HepG2 (cell line): ENCODE measurements at regions not wholly inside any gene's neighbourhood (a gene's known extent, or its start where the extent isn't known, plus 50 kb on each side); places are given as distances from the start of the nearest gene placed in this dataset.

Experiments
- CEBPB ChIP-seq: IDR thresholded peaks from 2 replicates; pipeline ENCODE4 v1.6.1; 2011; ENCODE audit warnings: low read depth, low read length, improper control_type of control experiment, borderline replicate concordance
- EZH2 ChIP-seq: conservative IDR thresholded peaks from 2 replicates; pipeline ENCODE4 v1.6.1; 2012; ENCODE audit warnings: mild to moderate bottlenecking, low read depth, low read length, moderate library complexity
- NR1H2 ChIP-seq: sonication (generic); formaldehyde crosslinking; IDR thresholded peaks from 2 replicates; pipeline ENCODE4 v1.8.1; 2022; ENCODE audit warnings: low read depth, missing genetic modification reagents, borderline replicate concordance
- POLR2A ChIP-seq, 2 experiments: IDR thresholded peaks; 2 replicates each; pipeline ENCODE4 v1.6.1; 2011; ENCODE audit warnings: low read depth in 2 of 2, low read length in 2 of 2, mild to moderate bottlenecking in 1 of 2, moderate library complexity in 1 of 2; ENCODE audit not compliant: insufficient read depth in 1 of 2
- ZFP36 ChIP-seq: fragments of 150-350 bp; IDR thresholded peaks from 2 replicates; pipeline ENCODE4 v1.6.1; 2018; ENCODE audit warnings: borderline replicate concordance, low read length, low read depth; ENCODE audit not compliant: partially characterized antibody
- ZNF224 ChIP-seq: sonication (generic); formaldehyde crosslinking; IDR thresholded peaks from 2 replicates; pipeline ENCODE4 v1.5.0; 2020; ENCODE audit warnings: mild to moderate bottlenecking, missing genetic modification reagents
- ZNF263 ChIP-seq: sonication (generic); formaldehyde crosslinking; IDR thresholded peaks from 2 replicates; pipeline ENCODE4 v1.4.0; 2020; ENCODE audit warnings: missing genetic modification reagents
- ZNF460 ChIP-seq: sonication (generic); formaldehyde crosslinking; IDR thresholded peaks from 2 replicates; pipeline ENCODE4 v1.5.1; 2020; ENCODE audit warnings: missing genetic modification reagents, mild to moderate bottlenecking, borderline replicate concordance
- TF ChIP-seq, protein P1 (sequence below): conservative IDR thresholded peaks from 2 replicates; pipeline ENCODE4 v1.6.1; 2018; ENCODE audit warnings: missing genetic modification reagents
- TF ChIP-seq, protein P2 (sequence below): sonication (generic); formaldehyde crosslinking; IDR thresholded peaks from 2 replicates; pipeline ENCODE4 v1.4.0; 2020; ENCODE audit warnings: missing genetic modification reagents, mild to moderate bottlenecking, borderline replicate concordance
- TF ChIP-seq, protein P3 (sequence below): sonication (generic); formaldehyde crosslinking; IDR thresholded peaks from 2 replicates; pipeline ENCODE4 v1.5.1; 2020; ENCODE audit warnings: mild to moderate bottlenecking, missing genetic modification reagents
- TF ChIP-seq, protein P4 (sequence below): sonication (generic); formaldehyde crosslinking; IDR thresholded peaks from 2 replicates; pipeline ENCODE4 v1.8.0; 2022; ENCODE audit warnings: mild to moderate bottlenecking, missing genetic modification reagents, moderate library complexity

DNA sequence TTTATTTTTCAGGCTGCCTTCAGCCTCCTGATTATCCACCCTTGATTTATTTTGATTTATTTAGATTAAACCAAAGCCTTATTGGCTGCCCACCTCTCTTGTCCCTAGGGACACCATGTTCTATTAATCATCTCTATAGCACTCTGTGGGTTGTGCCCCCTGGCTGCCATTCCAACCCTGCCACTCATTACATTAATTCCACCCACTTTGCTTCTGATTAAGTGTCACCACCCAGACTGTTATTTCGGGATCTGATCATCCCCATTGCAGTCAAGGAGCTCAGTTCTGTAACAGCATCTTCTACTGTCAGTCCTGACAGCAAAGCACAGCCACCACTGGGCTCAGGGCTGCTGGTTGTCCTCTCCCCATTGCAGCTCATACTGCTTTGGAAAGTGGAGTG is 175.1 kb upstream of the DDX18 start:
- no peak for TF ChIP-seq EZH2
- no peak for TF ChIP-seq CEBPB
- TF ChIP-seq, protein P1, sequence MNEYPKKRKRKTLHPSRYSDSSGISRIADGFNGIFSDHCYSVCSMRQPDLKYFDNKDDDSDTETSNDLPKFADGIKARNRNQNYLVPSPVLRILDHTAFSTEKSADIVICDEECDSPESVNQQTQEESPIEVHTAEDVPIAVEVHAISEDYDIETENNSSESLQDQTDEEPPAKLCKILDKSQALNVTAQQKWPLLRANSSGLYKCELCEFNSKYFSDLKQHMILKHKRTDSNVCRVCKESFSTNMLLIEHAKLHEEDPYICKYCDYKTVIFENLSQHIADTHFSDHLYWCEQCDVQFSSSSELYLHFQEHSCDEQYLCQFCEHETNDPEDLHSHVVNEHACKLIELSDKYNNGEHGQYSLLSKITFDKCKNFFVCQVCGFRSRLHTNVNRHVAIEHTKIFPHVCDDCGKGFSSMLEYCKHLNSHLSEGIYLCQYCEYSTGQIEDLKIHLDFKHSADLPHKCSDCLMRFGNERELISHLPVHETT (CRISPR knock-in tag): no peak
- TF ChIP-seq, protein P2, sequence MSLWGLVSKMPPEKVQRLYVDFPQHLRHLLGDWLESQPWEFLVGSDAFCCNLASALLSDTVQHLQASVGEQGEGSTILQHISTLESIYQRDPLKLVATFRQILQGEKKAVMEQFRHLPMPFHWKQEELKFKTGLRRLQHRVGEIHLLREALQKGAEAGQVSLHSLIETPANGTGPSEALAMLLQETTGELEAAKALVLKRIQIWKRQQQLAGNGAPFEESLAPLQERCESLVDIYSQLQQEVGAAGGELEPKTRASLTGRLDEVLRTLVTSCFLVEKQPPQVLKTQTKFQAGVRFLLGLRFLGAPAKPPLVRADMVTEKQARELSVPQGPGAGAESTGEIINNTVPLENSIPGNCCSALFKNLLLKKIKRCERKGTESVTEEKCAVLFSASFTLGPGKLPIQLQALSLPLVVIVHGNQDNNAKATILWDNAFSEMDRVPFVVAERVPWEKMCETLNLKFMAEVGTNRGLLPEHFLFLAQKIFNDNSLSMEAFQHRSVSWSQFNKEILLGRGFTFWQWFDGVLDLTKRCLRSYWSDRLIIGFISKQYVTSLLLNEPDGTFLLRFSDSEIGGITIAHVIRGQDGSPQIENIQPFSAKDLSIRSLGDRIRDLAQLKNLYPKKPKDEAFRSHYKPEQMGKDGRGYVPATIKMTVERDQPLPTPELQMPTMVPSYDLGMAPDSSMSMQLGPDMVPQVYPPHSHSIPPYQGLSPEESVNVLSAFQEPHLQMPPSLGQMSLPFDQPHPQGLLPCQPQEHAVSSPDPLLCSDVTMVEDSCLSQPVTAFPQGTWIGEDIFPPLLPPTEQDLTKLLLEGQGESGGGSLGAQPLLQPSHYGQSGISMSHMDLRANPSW (CRISPR knock-in tag): no peak
- TF ChIP-seq NR1H2 (CRISPR knock-in tag): no peak
- no peak for TF ChIP-seq ZNF460 (CRISPR knock-in tag)
- no peak for TF ChIP-seq ZFP36
- no peak for TF ChIP-seq ZNF263 (CRISPR knock-in tag)
- TF ChIP-seq ZNF224 (CRISPR knock-in tag): no peak
- TF ChIP-seq, protein P3, sequence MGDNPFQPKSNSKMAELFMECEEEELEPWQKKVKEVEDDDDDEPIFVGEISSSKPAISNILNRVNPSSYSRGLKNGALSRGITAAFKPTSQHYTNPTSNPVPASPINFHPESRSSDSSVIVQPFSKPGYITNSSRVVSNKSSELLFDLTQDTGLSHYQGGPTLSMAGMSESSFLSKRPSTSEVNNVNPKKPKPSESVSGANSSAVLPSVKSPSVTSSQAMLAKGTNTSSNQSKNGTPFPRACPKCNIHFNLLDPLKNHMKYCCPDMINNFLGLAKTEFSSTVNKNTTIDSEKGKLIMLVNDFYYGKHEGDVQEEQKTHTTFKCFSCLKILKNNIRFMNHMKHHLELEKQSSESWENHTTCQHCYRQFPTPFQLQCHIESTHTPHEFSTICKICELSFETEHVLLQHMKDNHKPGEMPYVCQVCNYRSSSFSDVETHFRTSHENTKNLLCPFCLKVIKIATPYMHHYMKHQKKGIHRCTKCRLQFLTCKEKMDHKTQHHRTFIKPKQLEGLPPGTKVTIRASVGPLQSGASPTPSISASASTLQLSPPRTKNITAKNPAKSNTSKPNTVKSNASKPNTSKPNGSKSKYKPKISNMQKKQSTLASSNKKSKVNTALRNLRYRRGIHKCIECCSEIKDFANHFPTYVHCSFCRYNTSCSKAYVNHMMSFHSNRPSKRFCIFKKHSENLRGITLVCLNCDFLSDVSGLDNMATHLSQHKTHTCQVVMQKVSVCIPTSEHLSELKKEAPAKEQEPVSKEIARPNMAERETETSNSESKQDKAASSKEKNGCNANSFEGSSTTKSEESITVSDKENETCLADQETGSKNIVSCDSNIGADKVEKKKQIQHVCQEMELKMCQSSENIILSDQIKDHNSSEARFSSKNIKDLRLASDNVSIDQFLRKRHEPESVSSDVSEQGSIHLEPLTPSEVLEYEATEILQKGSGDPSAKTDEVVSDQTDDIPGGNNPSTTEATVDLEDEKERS: no peak
- TF ChIP-seq, protein P4, sequence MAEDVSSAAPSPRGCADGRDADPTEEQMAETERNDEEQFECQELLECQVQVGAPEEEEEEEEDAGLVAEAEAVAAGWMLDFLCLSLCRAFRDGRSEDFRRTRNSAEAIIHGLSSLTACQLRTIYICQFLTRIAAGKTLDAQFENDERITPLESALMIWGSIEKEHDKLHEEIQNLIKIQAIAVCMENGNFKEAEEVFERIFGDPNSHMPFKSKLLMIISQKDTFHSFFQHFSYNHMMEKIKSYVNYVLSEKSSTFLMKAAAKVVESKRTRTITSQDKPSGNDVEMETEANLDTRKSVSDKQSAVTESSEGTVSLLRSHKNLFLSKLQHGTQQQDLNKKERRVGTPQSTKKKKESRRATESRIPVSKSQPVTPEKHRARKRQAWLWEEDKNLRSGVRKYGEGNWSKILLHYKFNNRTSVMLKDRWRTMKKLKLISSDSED: no peak
- TF ChIP-seq POLR2A (IDR thresholded peaks at IDR 0.05; ENCODE audit: insufficient read depth in 1 of 2, low read depth in 2 of 2, low read length in 2 of 2): no peak
